ENCODE measurements at regions not wholly inside any gene's neighbourhood (a gene's known extent, or its start where the extent isn't known, plus 50 kb on each side); places are given as distances from the start of the nearest gene placed in this dataset.

- TF ChIP-seq ZNF274 (IDR thresholded peaks at IDR 0.05; ENCODE audit: low read depth, low read length) (no peak), YY1 (IDR thresholded peaks at IDR 0.05; ENCODE audit: insufficient read depth, insufficient read length) (no peak), SUZ12 (IDR thresholded peaks at IDR 0.05; ENCODE audit: extremely low read depth, insufficient read depth, insufficient read length) (no peak)
Measured at GRCh38 chr14:28502517-28502916, 264.1 kb upstream of the FOXG1 start.
